Upper lobe of right lung (tissue), 1 donor: ENCODE measurements at regions not wholly inside any gene's neighbourhood (a gene's known extent, or its start where the extent isn't known, plus 50 kb on each side); places are given as distances from the start of the nearest gene placed in this dataset.
"Not testable (repeated sequence)": the region's sequence is repeated elsewhere in the genome, so short reads cannot be mapped to it uniquely, and the experiment has no call there.

Experiments used
- ATAC-seq: fragments of 200-7000 bp; cut with Tn5 transposase; one replicate; pipeline ENCODE4 v1.9.1; 2020; ENCODE audit warnings: mild to moderate bottlenecking, moderate library complexity
- DNase-seq: peaks from one replicate; pipeline ENCODE4 v3.0.0-alpha.2; 2020
- H3K27ac ChIP-seq: fragments of 200-600 bp; one replicate; pipeline ENCODE4 v1.8.0; 2022
- H3K27me3 ChIP-seq: fragments of 200-600 bp; one replicate; pipeline ENCODE4 v1.8.0; 2022; ENCODE audit warnings: mild to moderate bottlenecking
- H3K36me3 ChIP-seq: fragments of 200-600 bp; one replicate; pipeline ENCODE4 v1.8.0; 2022
- H3K4me1 ChIP-seq: fragments of 200-600 bp; one replicate; pipeline ENCODE4 v1.8.0; 2022
- H3K4me3 ChIP-seq: fragments of 200-600 bp; one replicate; pipeline ENCODE4 v1.8.0; 2022; ENCODE audit warnings: mild to moderate bottlenecking
- H3K9me3 ChIP-seq: fragments of 200-600 bp; one replicate; pipeline ENCODE4 v1.8.0; 2022
- CTCF ChIP-seq: fragments of 200-600 bp; IDR thresholded peaks from one replicate; pipeline ENCODE4 v1.8.0; 2022; ENCODE audit warnings: antibody characterized with exemption
- intact Hi-C: fragments of 100-400 bp; cut with DNase I; formaldehyde crosslinking; loops from one replicate; pipeline ENCODE4 v1.11.0; 2022
- donor health status: DM: no; HTN: yes; CAD: no; lungs with severe emphysema.

DNA sequence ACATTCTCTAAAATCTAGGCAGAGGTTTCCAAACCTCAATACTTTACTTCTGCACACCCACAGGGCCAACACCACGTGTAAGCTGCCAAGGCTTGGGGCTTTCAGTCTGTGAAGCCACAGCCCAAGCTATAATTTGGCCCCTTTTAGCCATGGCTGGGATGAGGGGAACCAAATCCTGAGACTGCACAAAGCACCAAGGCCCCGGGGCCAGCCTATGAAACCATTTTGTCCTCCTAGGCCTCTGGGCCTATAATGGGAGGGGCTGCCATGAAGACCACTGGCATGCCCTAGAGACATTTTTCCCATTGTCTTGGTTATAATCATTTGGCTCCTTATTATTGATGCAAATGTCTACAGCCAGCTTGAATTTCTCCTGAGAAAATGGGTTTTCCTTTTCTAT is 513.0 kb upstream of the ADGRB3 start:
- H3K9me3 ChIP-seq, result no peaks in the 10 kb centered on the region
- H3K4me1 ChIP-seq, result no peaks in the 10 kb centered on the region
- no peak for DNase-seq
- H3K27ac ChIP-seq, result no peak overlapping the region
- intact Hi-C loops, result no loop called here
- H3K36me3 ChIP-seq, result no peaks in the 10 kb centered on the region
- no peak for TF ChIP-seq CTCF
- H3K27me3 ChIP-seq, result no peaks in the 10 kb centered on the region
- no peak overlapping the region for H3K4me3 ChIP-seq
- no peak for ATAC-seq

DNA sequence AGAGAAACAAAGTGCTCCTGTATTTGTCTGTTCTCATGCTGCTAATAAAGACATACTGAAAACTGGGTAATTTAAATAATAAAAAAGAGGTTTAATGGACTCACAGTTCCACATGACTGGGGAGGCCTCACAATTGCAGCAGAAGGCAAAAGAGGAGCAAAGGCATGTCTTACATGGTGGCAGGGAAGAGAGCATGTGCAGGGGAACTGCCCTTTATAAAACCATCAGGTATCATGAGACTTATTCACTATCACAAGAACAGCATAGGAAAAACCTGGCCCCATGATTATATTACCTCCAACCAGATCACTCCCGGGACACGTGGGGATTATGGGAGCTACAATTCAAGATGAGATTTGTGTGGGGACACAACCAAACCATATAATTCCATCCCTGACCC is 514.1 kb upstream of the ADGRB3 start:
- H3K4me1 ChIP-seq, DNase-seq, H3K9me3 ChIP-seq, H3K4me3 ChIP-seq, H3K27ac ChIP-seq, H3K27me3 ChIP-seq, intact Hi-C loops, H3K36me3 ChIP-seq, ATAC-seq: not testable (repeated sequence)

DNA sequence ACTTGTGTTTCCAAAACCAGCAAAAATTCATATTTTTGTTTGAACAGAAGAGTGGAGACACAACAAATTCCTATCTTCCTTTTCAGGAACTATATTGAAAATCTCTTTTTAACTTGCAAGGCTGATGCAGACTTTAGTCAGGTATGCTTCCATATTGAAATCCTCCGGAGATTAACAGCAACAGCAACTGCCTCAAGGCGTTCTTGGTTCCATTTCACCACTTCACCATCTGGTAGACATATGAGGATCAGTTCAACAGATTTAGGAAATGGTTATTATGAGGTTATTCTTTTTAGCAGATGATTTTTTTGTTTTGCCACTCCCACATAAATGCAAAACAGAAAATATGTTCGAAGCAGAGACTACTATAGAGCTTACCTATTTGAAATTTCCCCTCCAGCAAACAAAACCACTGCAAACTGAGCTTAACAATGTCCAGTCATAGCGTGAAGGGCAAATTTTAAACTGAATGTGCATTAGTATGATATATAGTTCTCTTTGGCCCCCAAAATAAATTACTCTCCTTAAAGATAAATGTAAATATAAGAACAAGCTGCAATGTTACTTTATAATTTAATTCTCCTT is 520.5 kb upstream of the ADGRB3 start:
- no peak for ATAC-seq
- Histone ChIP-seq H3K4me3 (no peak overlapping the region), H3K9me3 (no peaks in the 10 kb centered on the region), H3K4me1 (no peaks in the 10 kb centered on the region), H3K27me3 (no peaks in the 10 kb centered on the region), H3K27ac (no peak overlapping the region), H3K36me3 (no peaks in the 10 kb centered on the region)
- intact Hi-C loops, result no loop called here
- no peak for DNase-seq
- TF ChIP-seq CTCF, result no peak

- no peak for DNase-seq
- TF ChIP-seq CTCF, result no peak
- no peak overlapping the region for H3K27ac ChIP-seq
- H3K27me3 ChIP-seq, result no peaks in the 10 kb centered on the region
- H3K4me1 ChIP-seq, result no peaks in the 10 kb centered on the region
- intact Hi-C loops, result no loop called here
- H3K9me3 ChIP-seq, result no peaks in the 10 kb centered on the region
- H3K36me3 ChIP-seq, result no peaks in the 10 kb centered on the region
- no peak for ATAC-seq
- no peak overlapping the region for H3K4me3 ChIP-seq
Measured at GRCh38 chr6:68108233-68108835, 526.7 kb upstream of the ADGRB3 start.

- intact Hi-C loops, result no loop called here
- no peak for TF ChIP-seq CTCF
- DNase-seq (no peak), ATAC-seq (no peak)
- H3K4me1 ChIP-seq, result no peaks in the 10 kb centered on the region
- no peaks in the 10 kb centered on the region for H3K27me3 ChIP-seq
- no peak overlapping the region for H3K27ac ChIP-seq
- H3K9me3 ChIP-seq, result no peaks in the 10 kb centered on the region
- no peak overlapping the region for H3K4me3 ChIP-seq
- H3K36me3 ChIP-seq, result no peaks in the 10 kb centered on the region
Measured at GRCh38 chr6:68094070-68094469, 541.0 kb upstream of the ADGRB3 start.

DNA sequence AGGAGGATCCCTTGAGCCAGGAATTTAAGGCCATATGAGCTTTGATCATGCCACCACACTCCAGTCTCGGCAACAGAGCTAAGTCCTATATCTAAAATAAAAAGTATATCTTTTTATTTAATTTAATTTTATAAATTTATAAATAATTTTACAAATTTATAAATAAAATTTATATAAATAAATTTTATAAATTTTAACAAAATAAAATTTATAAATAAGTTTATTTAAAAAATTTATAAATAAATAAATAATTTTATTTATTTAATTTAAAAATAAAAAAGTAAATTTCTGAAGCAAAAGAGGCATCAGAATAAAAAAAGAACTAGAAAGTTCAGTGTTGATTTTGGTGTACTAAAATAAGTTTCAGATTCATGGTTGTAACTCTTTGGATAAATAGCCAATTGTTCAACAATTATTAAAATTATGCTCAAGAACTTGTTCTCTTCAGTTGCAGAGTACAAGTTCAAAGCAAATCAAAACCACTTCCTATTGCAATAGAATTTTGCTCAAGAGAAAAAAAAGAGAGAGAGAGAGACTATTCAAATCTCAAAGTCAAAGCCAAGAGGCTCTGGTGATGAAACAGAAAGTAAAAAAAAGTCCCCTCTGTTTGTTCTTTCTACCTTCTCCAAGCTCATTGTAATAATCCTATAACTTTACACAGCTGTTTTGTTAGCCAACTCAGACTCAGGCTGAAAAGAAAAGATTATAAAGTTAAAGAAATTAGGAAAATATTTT is 547.5 kb upstream of the ADGRB3 start:
- H3K36me3 ChIP-seq, result no peaks in the 10 kb centered on the region
- no peaks in the 10 kb centered on the region for H3K27me3 ChIP-seq
- H3K9me3 ChIP-seq, result no peaks in the 10 kb centered on the region
- H3K4me1 ChIP-seq, result no peaks in the 10 kb centered on the region
- DNase-seq, result no peak
- peak; percentile 50 for ATAC-seq
- intact Hi-C loops, result no loop called here
- no peak overlapping the region for H3K4me3 ChIP-seq
- H3K27ac ChIP-seq, result no peak overlapping the region
- no peak for TF ChIP-seq CTCF
